SK-N-SH (cell line): ENCODE measurements at regions not wholly inside any gene's neighbourhood (a gene's known extent, or its start where the extent isn't known, plus 50 kb on each side); places are given as distances from the start of the nearest gene placed in this dataset.

ENCODE experiments used
- CTCF ChIA-PET: fragments of 300-600, 350-600 bp; formaldehyde crosslinking; extraction: SDS; loops from one replicate; lab custom pipeline; 2021; lab: Yijun Ruan, JAX
- POLR2A ChIA-PET: fragments of 350-600 bp; sonication (Branson Sonifier 250); formaldehyde crosslinking; extraction: SDS; loops from one replicate; lab custom pipeline; 2020; ENCODE audit warnings: antibody characterized with exemption, inconsistent platforms; lab: Yijun Ruan, JAX
- DNase-seq: peaks from one replicate; pipeline ENCODE4 v3.0.0; 2012
- H2AFZ ChIP-seq: fragments of 200-600 bp; sonication (generic); 2 replicates; pipeline ENCODE4 v1.8.1; 2016; ENCODE audit warnings: antibody characterized with exemption, mild to moderate bottlenecking, low read depth
- H3F3A ChIP-seq: fragments of 200-600 bp; sonication (generic); replicated peaks from 2 replicates; pipeline ENCODE3; 2016; ENCODE audit warnings: antibody characterized with exemption, mild to moderate bottlenecking; ENCODE audit not compliant: insufficient read depth
- H3K27ac ChIP-seq, 2 experiments: fragments of 200-500 bp in 1 of 2; fragments of 200-600 bp in 1 of 2; sonication (Bioruptor generic) in 1 of 2; sonication (generic), shearing (Covaris generic) in 1 of 2; 2 replicates each; pipeline versions ENCODE4 v1.5.1 to v1.6.1; 2014 to 2016; ENCODE audit warnings: low read depth in 2 of 2, inconsistent platforms in 1 of 2, low read length in 1 of 2, mild to moderate bottlenecking in 1 of 2, mixed read lengths in 1 of 2
- H3K27me3 ChIP-seq: fragments of 200-600 bp; sonication (generic), shearing (Covaris generic); 2 replicates; pipeline ENCODE4 v1.6.1; 2016; ENCODE audit warnings: mixed run types; ENCODE audit not compliant: insufficient read depth
- H3K36me3 ChIP-seq, 2 experiments: fragments of 200-500 bp in 1 of 2; fragments of 200-600 bp in 1 of 2; sonication (Bioruptor generic) in 1 of 2; sonication (generic) in 1 of 2; replicated peaks in 1 of 2; 2 replicates each; pipeline versions ENCODE3 to v1.5.1; 2014 to 2016; ENCODE audit warnings: low read length in 1 of 2, mild to moderate bottlenecking in 1 of 2; ENCODE audit not compliant: insufficient read depth in 2 of 2, control insufficient read depth in 1 of 2
- H3K4me1 ChIP-seq, 2 experiments: fragments of 200-500 bp in 1 of 2; fragments of 200-600 bp in 1 of 2; sonication (Bioruptor generic) in 1 of 2; sonication (generic), shearing (Covaris generic) in 1 of 2; 2 replicates each; pipeline versions ENCODE4 v1.5.1 to v1.6.1; 2014 to 2016; ENCODE audit warnings: low read depth in 1 of 2, low read length in 1 of 2, mixed run types in 1 of 2; ENCODE audit not compliant: insufficient read depth in 2 of 2, control insufficient read depth in 1 of 2
- H3K4me2 ChIP-seq: fragments of 200-600 bp; sonication (generic), shearing (Covaris generic); 2 replicates; pipeline ENCODE4 v1.6.1; 2017; ENCODE audit warnings: mixed run types
- H3K4me3 ChIP-seq, 2 experiments: fragments of 200-500 bp in 1 of 2; fragments of 200-600 bp in 1 of 2; sonication (Bioruptor generic) in 1 of 2; sonication (generic), shearing (Covaris generic) in 1 of 2; 2 replicates each; pipeline versions ENCODE4 v1.5.1 to v1.8.1; 2014 to 2016; ENCODE audit warnings: low read depth in 2 of 2, inconsistent platforms in 1 of 2, low read length in 1 of 2, mild to moderate bottlenecking in 1 of 2, mixed read lengths in 1 of 2, moderate library complexity in 1 of 2
- H3K79me2 ChIP-seq: fragments of 200-600 bp; sonication (generic); 2 replicates; pipeline ENCODE4 v1.8.1; 2017; ENCODE audit warnings: mild to moderate bottlenecking; ENCODE audit not compliant: insufficient read depth
- H3K9ac ChIP-seq: fragments of 200-600 bp; sonication (generic); 2 replicates; pipeline ENCODE4 v1.6.1; 2017; ENCODE audit warnings: mixed run types
- H3K9me2 ChIP-seq: fragments of 200-600 bp; sonication (generic); 2 replicates; pipeline ENCODE4 v1.6.1; 2017; ENCODE audit warnings: mixed run types
- H3K9me3 ChIP-seq: fragments of 200-600 bp; sonication (generic); 2 replicates; pipeline ENCODE4 v1.6.1; 2017; ENCODE audit warnings: mixed run types, mild to moderate bottlenecking, moderate library complexity
- H4K20me1 ChIP-seq: fragments of 200-600 bp; sonication (generic); 2 replicates; pipeline ENCODE4 v1.6.1; 2017; ENCODE audit warnings: mild to moderate bottlenecking, mixed run types; ENCODE audit not compliant: insufficient read depth
- FOXJ3 ChIP-seq: sonication (generic); formaldehyde crosslinking; IDR thresholded peaks from 2 replicates; pipeline ENCODE4 v1.5.1; 2020; ENCODE audit warnings: mild to moderate bottlenecking, missing genetic modification reagents
- FOXM1 ChIP-seq: IDR thresholded peaks from 2 replicates; pipeline ENCODE4 v1.4.0; 2012; ENCODE audit warnings: low read depth, mild to moderate bottlenecking
- IRF3 ChIP-seq: fragments of 150-350 bp; IDR thresholded peaks from 2 replicates; pipeline ENCODE4 v1.6.1; 2016; ENCODE audit warnings: mild to moderate bottlenecking, low read depth, low read length
- MEF2A ChIP-seq: IDR thresholded peaks from 2 replicates; pipeline ENCODE4 v1.4.0; 2012; ENCODE audit warnings: low read depth, borderline replicate concordance
- NFIC ChIP-seq: IDR thresholded peaks from 2 replicates; pipeline ENCODE4 v1.4.0; 2012; ENCODE audit warnings: borderline replicate concordance
- NRF1 ChIP-seq: IDR thresholded peaks from 2 replicates; pipeline ENCODE4 v1.6.1; 2012; ENCODE audit warnings: low read depth, mild to moderate bottlenecking, low read length
- PBX3 ChIP-seq: IDR thresholded peaks from 2 replicates; pipeline ENCODE4; 2012
- POLR2AphosphoS5 ChIP-seq: IDR thresholded peaks from 2 replicates; pipeline ENCODE4 v1.6.1; 2012; ENCODE audit warnings: low read depth, low read length
- RAD21 ChIP-seq: IDR thresholded peaks from 2 replicates; pipeline ENCODE4 v1.6.1; 2012; ENCODE audit warnings: mild to moderate bottlenecking, low read length
- RCOR1 ChIP-seq: fragments of 150-350 bp; IDR thresholded peaks from 2 replicates; pipeline ENCODE4 v1.6.1; 2017; ENCODE audit warnings: antibody characterized with exemption, low read length
- RFX5 ChIP-seq: IDR thresholded peaks from 2 replicates; pipeline ENCODE4 v1.6.1; 2012; ENCODE audit warnings: mild to moderate bottlenecking, improper control_type of control experiment, low read length
- TCF12 ChIP-seq: IDR thresholded peaks from 2 replicates; pipeline ENCODE4 v1.4.0; 2012
- USF1 ChIP-seq: IDR thresholded peaks from 2 replicates; pipeline ENCODE4 v1.4.0; 2012; ENCODE audit warnings: low read depth, borderline replicate concordance
- USF2 ChIP-seq: fragments of 150-350 bp; IDR thresholded peaks from 2 replicates; pipeline ENCODE4 v1.6.1; 2017; ENCODE audit warnings: antibody characterized with exemption, low read length, low read depth, borderline replicate concordance
- WGBS: methylation state at CpG from one replicate; pipeline ENCODE4 v1.1.6; 2017; ENCODE audit warnings: low lambda C conversion rate; 5-methylcytosine and 5-hydroxymethylcytosine counted together

- no peak for TF ChIP-seq NFIC
Observed at GRCh38 chr16:54679531-54679930, 251.1 kb upstream of the IRX5 start (continued).

GRCh38 chr16:54677308-54677950 is 253.2 kb upstream of the IRX5 start:
- ChIA-PET CTCF (interaction anchor here (1.0 to 1.1 kb wide), 2 partner anchors 12 to 13 kb away, joined by 3 to 4 read pairs; no protein-coding TSS in a partner anchor), POLR2A (no interaction called here)
- Histone ChIP-seq H3K9me2 (no peaks in the 10 kb centered on the region), H3K36me3 (no peaks in the 10 kb centered on the region), H3K4me1 (no peaks in the 10 kb centered on the region), H3K4me3 (no peak overlapping the region), H3K27me3 (no peaks in the 10 kb centered on the region), H3K4me2 (no peak overlapping the region), H3F3A (no peaks in the 10 kb centered on the region), H3K9ac (no peak overlapping the region), H3K27ac (no peak overlapping the region), H3K79me2 (no peaks in the 10 kb centered on the region), H2AFZ (no peak overlapping the region), H4K20me1 (no peaks in the 10 kb centered on the region), H3K9me3 (no peaks in the 10 kb centered on the region)
- 43% methylated on average over 6 of the region's 6 CpGs for WGBS
- TF ChIP-seq POLR2AphosphoS5, result no peak
- no peak for TF ChIP-seq USF2
- no peak for TF ChIP-seq PBX3
- TF ChIP-seq MEF2A, result no peak
- TF ChIP-seq FOXJ3 (CRISPR knock-in tag), result no peak
- no peak for TF ChIP-seq IRF3
- TF ChIP-seq RAD21, result no peak
- TF ChIP-seq FOXM1, result no peak
- no peak for TF ChIP-seq RFX5
- TF ChIP-seq NRF1, result no peak
- TF ChIP-seq TCF12, result no peak
- TF ChIP-seq USF1, result no peak
- TF ChIP-seq RCOR1, result no peak
- DNase-seq, result no peak
